Parathyroid adenoma (tissue), 2 donors: ENCODE measurements at regions not wholly inside any gene's neighbourhood (a gene's known extent, or its start where the extent isn't known, plus 50 kb on each side); places are given as distances from the start of the nearest gene placed in this dataset.
"Not testable (repeated sequence)": the region's sequence is repeated elsewhere in the genome, so short reads cannot be mapped to it uniquely, and the experiment has no call there.

Experiments used
- H2AFZ ChIP-seq: fragments of 300-600 bp; sonication (generic); one replicate; pipeline ENCODE4 v1.7.0; 2017; ENCODE audit warnings: antibody characterized with exemption, mild to moderate bottlenecking
- H3K27ac ChIP-seq: fragments of 300-600 bp; sonication (generic); one replicate; pipeline ENCODE4 v1.7.0; 2017
- H3K27me3 ChIP-seq: fragments of 300-600 bp; sonication (generic); one replicate; pipeline ENCODE4 v1.7.0; 2017; ENCODE audit warnings: low read length; ENCODE audit not compliant: control insufficient read depth, insufficient read depth
- H3K36me3 ChIP-seq: fragments of 300-600 bp; sonication (generic); one replicate; pipeline ENCODE4 v1.7.0; 2017; ENCODE audit warnings: low read length; ENCODE audit not compliant: control insufficient read depth, insufficient read depth
- H3K4me1 ChIP-seq: fragments of 300-600 bp; sonication (generic); one replicate; pipeline ENCODE4 v1.7.0; 2017; ENCODE audit warnings: control low read depth
- H3K4me2 ChIP-seq: fragments of 300-600 bp; sonication (generic); one replicate; pipeline ENCODE4 v1.7.0; 2017; ENCODE audit warnings: low read length
- H3K4me3 ChIP-seq: fragments of 300-600 bp; sonication (generic); one replicate; pipeline ENCODE4 v1.7.0; 2017; ENCODE audit warnings: low read depth, low read length
- H3K79me2 ChIP-seq: fragments of 300-600 bp; sonication (generic); one replicate; pipeline ENCODE4 v1.7.0; 2017; ENCODE audit warnings: control low read depth
- H3K9ac ChIP-seq: fragments of 300-600 bp; sonication (generic); one replicate; pipeline ENCODE4 v1.7.0; 2017; ENCODE audit warnings: mild to moderate bottlenecking
- H3K9me3 ChIP-seq: fragments of 300-600 bp; sonication (generic); one replicate; pipeline ENCODE4 v1.7.0; 2017; ENCODE audit warnings: low read length; ENCODE audit not compliant: control insufficient read depth
- TF ChIP-seq, protein P1 (sequence below): fragments of 300-600 bp; sonication (generic); IDR thresholded peaks from one replicate; pipeline ENCODE4 v1.7.0; 2017; ENCODE audit warnings: antibody characterized with exemption, mild to moderate bottlenecking
- donor health status: primary hyperparathyroidism.

- Histone ChIP-seq H3K9me3 (no peaks in the 10 kb centered on the region), H3K27me3 (no peaks in the 10 kb centered on the region), H3K4me1 (no peaks in the 10 kb centered on the region), H3K4me3 (no peak overlapping the region), H3K27ac (no peak overlapping the region), H3K79me2 (no peaks in the 10 kb centered on the region), H3K36me3 (no peaks in the 10 kb centered on the region), H2AFZ (no peak overlapping the region), H3K9ac (no peak overlapping the region), H3K4me2 (no peak overlapping the region)
- TF ChIP-seq, protein P1, sequence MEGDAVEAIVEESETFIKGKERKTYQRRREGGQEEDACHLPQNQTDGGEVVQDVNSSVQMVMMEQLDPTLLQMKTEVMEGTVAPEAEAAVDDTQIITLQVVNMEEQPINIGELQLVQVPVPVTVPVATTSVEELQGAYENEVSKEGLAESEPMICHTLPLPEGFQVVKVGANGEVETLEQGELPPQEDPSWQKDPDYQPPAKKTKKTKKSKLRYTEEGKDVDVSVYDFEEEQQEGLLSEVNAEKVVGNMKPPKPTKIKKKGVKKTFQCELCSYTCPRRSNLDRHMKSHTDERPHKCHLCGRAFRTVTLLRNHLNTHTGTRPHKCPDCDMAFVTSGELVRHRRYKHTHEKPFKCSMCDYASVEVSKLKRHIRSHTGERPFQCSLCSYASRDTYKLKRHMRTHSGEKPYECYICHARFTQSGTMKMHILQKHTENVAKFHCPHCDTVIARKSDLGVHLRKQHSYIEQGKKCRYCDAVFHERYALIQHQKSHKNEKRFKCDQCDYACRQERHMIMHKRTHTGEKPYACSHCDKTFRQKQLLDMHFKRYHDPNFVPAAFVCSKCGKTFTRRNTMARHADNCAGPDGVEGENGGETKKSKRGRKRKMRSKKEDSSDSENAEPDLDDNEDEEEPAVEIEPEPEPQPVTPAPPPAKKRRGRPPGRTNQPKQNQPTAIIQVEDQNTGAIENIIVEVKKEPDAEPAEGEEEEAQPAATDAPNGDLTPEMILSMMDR = no peak
These were observed 423.0 kb downstream of the TECRL start for GRCh38 chr4:63986253-63986652.

DNA sequence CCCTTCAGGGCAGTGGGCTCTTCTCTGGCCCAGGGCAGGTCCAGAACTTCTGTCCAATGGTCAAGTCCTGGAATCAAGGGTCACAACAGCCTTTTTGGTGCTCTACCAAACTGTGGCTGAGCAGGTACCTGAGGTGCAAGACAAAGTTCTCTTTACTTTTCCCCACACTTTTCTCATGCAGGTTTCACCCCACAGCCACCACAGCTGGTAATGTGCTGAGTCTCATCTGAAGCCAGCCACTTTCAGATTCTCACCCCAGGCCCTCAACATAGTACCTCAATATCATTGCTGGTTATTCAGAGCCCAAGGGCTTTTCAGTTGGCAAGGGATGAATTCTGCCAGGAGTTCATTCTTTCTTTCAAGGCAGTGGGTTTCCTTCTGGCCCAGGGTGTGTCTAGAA is 426.0 kb downstream of the TECRL start:
- TF ChIP-seq, protein P1 = no peak

GRCh38 chr4:63965875-63966274 is 443.4 kb downstream of the TECRL start:
- H3K4me2 ChIP-seq = no peak overlapping the region
- TF ChIP-seq, protein P1 = no peak
- H3K27ac ChIP-seq = no peak overlapping the region
- H3K36me3 ChIP-seq = no peaks in the 10 kb centered on the region
- no peaks in the 10 kb centered on the region for H3K79me2 ChIP-seq
- H3K9ac ChIP-seq = no peak overlapping the region
- no peaks in the 10 kb centered on the region for H3K27me3 ChIP-seq
- no peak overlapping the region for H3K4me3 ChIP-seq
- no peaks in the 10 kb centered on the region for H3K9me3 ChIP-seq
- no peak overlapping the region for H2AFZ ChIP-seq
- H3K4me1 ChIP-seq = no peaks in the 10 kb centered on the region

More for the DNA sequence above, 426.0 kb downstream of the TECRL start:
- H3K9me3 ChIP-seq = no peaks in the 10 kb centered on the region
- H3K4me2 ChIP-seq = no peak overlapping the region
- H3K9ac ChIP-seq = no peak overlapping the region
- no peaks in the 10 kb centered on the region for H3K27me3 ChIP-seq
- no peak overlapping the region for H2AFZ ChIP-seq
- no peak overlapping the region for H3K4me3 ChIP-seq
- H3K36me3 ChIP-seq = no peaks in the 10 kb centered on the region
- H3K27ac ChIP-seq = no peak overlapping the region
- H3K4me1 ChIP-seq = no peaks in the 10 kb centered on the region
- H3K79me2 ChIP-seq = no peaks in the 10 kb centered on the region

- H3K27me3 ChIP-seq, H2AFZ ChIP-seq, H3K4me2 ChIP-seq, H3K36me3 ChIP-seq, H3K9me3 ChIP-seq, H3K27ac ChIP-seq, H3K4me1 ChIP-seq, H3K79me2 ChIP-seq, H3K4me3 ChIP-seq, H3K9ac ChIP-seq: not testable (repeated sequence)
These were observed 466.5 kb downstream of the TECRL start for GRCh38 chr4:63942706-63943286.

- Histone ChIP-seq H3K4me1 (no peaks in the 10 kb centered on the region), H3K9me3 (no peaks in the 10 kb centered on the region), H3K9ac (no peak overlapping the region), H3K27ac (no peak overlapping the region), H3K27me3 (no peaks in the 10 kb centered on the region), H3K4me2 (no peak overlapping the region), H3K36me3 (no peaks in the 10 kb centered on the region), H3K79me2 (no peaks in the 10 kb centered on the region), H2AFZ (no peak overlapping the region), H3K4me3 (no peak overlapping the region)
- TF ChIP-seq, protein P1 = no peak
These were observed 471.3 kb downstream of the TECRL start for GRCh38 chr4:63937961-63938360.
